ENCODE measurements at regions not wholly inside any gene's neighbourhood (a gene's known extent, or its start where the extent isn't known, plus 50 kb on each side); places are given as distances from the start of the nearest gene placed in this dataset.

- no peak for DNase-seq (ENCODE audit: low read depth in 2 of 3, low spot score in 2 of 3)
Measured at GRCh38 chr9:107749787-107750444, 260.3 kb upstream of the KLF4 start.

- DNase-seq (ENCODE audit: low read depth in 2 of 3, low spot score in 2 of 3), result no peak
Measured at GRCh38 chr9:107744873-107745272, 255.3 kb upstream of the KLF4 start.

GRCh38 chr9:107742531-107743309 is 253.2 kb upstream of the KLF4 start:
- no peak for DNase-seq (ENCODE audit: low read depth in 2 of 3, low spot score in 2 of 3)

GRCh38 chr9:107740088-107740980 is 250.8 kb upstream of the KLF4 start:
- no peak for DNase-seq (ENCODE audit: low read depth in 2 of 3, low spot score in 2 of 3)

- no peak for DNase-seq (ENCODE audit: low read depth in 2 of 3, low spot score in 2 of 3)
Measured at GRCh38 chr9:107739601-107740082, 250.1 kb upstream of the KLF4 start.

GRCh38 chr9:107738789-107739188 is 249.2 kb upstream of the KLF4 start:
- no peak for DNase-seq (ENCODE audit: low read depth in 2 of 3, low spot score in 2 of 3)

GRCh38 chr9:107737987-107738743 is 248.6 kb upstream of the KLF4 start:
- no peak for DNase-seq (ENCODE audit: low read depth in 2 of 3, low spot score in 2 of 3)

GRCh38 chr9:107737610-107737986 is 248.0 kb upstream of the KLF4 start:
- DNase-seq (ENCODE audit: low read depth in 2 of 3, low spot score in 2 of 3), result no peak

GRCh38 chr9:107735821-107736220 is 246.3 kb upstream of the KLF4 start:
- DNase-seq (ENCODE audit: low read depth in 2 of 3, low spot score in 2 of 3), result no peak

GRCh38 chr9:107734256-107735013 is 244.9 kb upstream of the KLF4 start:
- DNase-seq (ENCODE audit: low read depth in 2 of 3, low spot score in 2 of 3), result no peak

- no peak for DNase-seq (ENCODE audit: low read depth in 2 of 3, low spot score in 2 of 3)
Measured at GRCh38 chr9:107733523-107733894, 243.9 kb upstream of the KLF4 start.

GRCh38 chr9:107732781-107733522 is 243.4 kb upstream of the KLF4 start:
- no peak for DNase-seq (ENCODE audit: low read depth in 2 of 3, low spot score in 2 of 3)

- no peak for DNase-seq (ENCODE audit: low read depth in 2 of 3, low spot score in 2 of 3)
Measured at GRCh38 chr9:107731115-107731762, 241.7 kb upstream of the KLF4 start.

- no peak for DNase-seq (ENCODE audit: low read depth in 2 of 3, low spot score in 2 of 3)
Measured at GRCh38 chr9:107730666-107731065, 241.1 kb upstream of the KLF4 start.

- no peak for DNase-seq (ENCODE audit: low read depth in 2 of 3, low spot score in 2 of 3)
Measured at GRCh38 chr9:107727086-107727780, 237.7 kb upstream of the KLF4 start.

- no peak for DNase-seq (ENCODE audit: low read depth in 2 of 3, low spot score in 2 of 3)
Measured at GRCh38 chr9:107723015-107723414, 233.4 kb upstream of the KLF4 start.

- DNase-seq (ENCODE audit: low read depth in 2 of 3, low spot score in 2 of 3), result no peak
Measured at GRCh38 chr9:107721705-107722245, 232.2 kb upstream of the KLF4 start.

- no peak for DNase-seq (ENCODE audit: low read depth in 2 of 3, low spot score in 2 of 3)
Measured at GRCh38 chr9:107720501-107720900, 230.9 kb upstream of the KLF4 start.
